ENCODE measurements at regions not wholly inside any gene's neighbourhood (a gene's known extent, or its start where the extent isn't known, plus 50 kb on each side); places are given as distances from the start of the nearest gene placed in this dataset.

DNA sequence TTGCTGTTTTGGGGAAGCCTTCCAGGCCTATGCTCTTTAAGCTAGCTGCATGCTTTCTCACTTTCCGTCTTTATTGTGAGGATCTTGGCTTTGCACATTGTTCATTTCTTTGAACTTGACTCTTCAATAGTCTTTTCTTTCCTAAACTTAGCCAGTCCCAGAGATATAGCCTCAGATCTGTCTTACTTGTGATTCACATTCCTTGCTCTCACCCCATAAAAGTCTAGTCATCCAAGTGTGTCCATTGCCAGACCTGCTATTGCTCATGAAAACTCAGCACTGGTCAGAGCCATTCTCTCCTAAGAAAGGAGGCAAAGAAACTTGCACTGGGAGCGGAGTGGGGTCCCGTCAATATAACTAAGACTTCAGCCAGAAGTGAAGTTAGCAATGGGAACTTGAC lies 275.0 kb upstream of the CTSO start:
- WGBS, 2 donors: 78 to 92% methylated on average over 3 of the region's 3 CpGs
- TF ChIP-seq POLR2AphosphoS5 (IDR thresholded peaks at IDR 0.05) (no peak), EP300 (IDR thresholded peaks at IDR 0.05) (no peak), POLR2A (IDR thresholded peaks at IDR 0.05) (no peak)
- TF ChIP-seq, protein P1, sequence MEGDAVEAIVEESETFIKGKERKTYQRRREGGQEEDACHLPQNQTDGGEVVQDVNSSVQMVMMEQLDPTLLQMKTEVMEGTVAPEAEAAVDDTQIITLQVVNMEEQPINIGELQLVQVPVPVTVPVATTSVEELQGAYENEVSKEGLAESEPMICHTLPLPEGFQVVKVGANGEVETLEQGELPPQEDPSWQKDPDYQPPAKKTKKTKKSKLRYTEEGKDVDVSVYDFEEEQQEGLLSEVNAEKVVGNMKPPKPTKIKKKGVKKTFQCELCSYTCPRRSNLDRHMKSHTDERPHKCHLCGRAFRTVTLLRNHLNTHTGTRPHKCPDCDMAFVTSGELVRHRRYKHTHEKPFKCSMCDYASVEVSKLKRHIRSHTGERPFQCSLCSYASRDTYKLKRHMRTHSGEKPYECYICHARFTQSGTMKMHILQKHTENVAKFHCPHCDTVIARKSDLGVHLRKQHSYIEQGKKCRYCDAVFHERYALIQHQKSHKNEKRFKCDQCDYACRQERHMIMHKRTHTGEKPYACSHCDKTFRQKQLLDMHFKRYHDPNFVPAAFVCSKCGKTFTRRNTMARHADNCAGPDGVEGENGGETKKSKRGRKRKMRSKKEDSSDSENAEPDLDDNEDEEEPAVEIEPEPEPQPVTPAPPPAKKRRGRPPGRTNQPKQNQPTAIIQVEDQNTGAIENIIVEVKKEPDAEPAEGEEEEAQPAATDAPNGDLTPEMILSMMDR (IDR thresholded peaks at IDR 0.05): no peak
- no peak overlapping the region for H3K4me3 ChIP-seq
- no peak overlapping the region for H3K27ac ChIP-seq
- peaks cover 0 to 4% (median 0%) of the 10 kb centered on the region in 4 donors for H3K4me1 ChIP-seq
- intact Hi-C loops (cut with DNase I): no loop called here
- H3K36me3 ChIP-seq: no peaks in the 10 kb centered on the region
- no peaks in the 10 kb centered on the region for H3K27me3 ChIP-seq
- DNase-seq: no peak
- no peaks in the 10 kb centered on the region for H3K9me3 ChIP-seq

DNA sequence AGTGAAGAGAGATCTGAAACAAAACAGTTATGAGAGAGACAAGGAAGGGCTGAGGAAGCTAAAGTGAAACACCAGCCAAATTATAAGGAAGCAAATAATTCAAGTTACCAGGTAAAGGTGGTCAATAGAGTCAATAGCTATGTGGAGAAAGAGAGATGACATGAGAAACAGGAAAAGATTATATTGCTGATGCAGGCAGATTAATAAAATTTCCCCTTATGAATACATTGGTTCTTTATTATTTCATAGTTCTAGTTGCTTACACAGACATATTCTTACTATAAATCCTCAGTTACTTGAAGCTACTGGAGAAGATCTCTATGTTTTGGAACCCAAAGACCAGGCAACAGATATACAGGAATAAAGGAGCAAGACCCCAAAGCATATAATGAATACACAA lies 273.7 kb upstream of the CTSO start:
- intact Hi-C loops (cut with DNase I): no loop called here
- no peak for DNase-seq
- Histone ChIP-seq H3K27ac (no peak overlapping the region), H3K27me3 (no peaks in the 10 kb centered on the region), H3K4me3 (no peak overlapping the region), H3K9me3 (no peaks in the 10 kb centered on the region), H3K36me3 (no peaks in the 10 kb centered on the region), H3K4me1 (peaks cover 0 to 4% (median 0%) of the 10 kb centered on the region in 4 donors)
- no peak for TF ChIP-seq EP300 (IDR thresholded peaks at IDR 0.05)
- TF ChIP-seq, protein P1 (IDR thresholded peaks at IDR 0.05): no peak
- no peak for TF ChIP-seq POLR2AphosphoS5 (IDR thresholded peaks at IDR 0.05)
- no peak for TF ChIP-seq POLR2A (IDR thresholded peaks at IDR 0.05)

DNA sequence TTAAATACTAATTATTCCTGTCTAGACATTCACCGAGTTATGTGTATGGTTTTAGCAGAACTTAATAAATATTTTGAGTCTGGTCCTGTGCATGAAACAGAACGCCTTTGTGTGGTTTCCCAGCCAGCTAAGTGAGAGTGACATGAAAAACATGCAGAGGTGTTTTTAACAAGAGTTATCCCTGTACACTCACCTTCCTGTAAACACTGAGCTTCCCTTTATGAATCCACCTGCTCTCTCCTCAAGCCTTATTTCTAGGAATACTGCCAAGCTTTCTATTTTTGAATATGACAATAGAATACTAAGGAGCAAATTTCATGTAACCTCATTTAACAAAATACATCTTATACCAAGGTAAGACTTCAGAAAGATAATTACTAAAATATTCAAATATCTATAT lies 270.3 kb upstream of the CTSO start:
- Histone ChIP-seq H3K27ac (no peak overlapping the region), H3K4me1 (peaks cover 0 to 4% (median 0%) of the 10 kb centered on the region in 4 donors), H3K27me3 (no peaks in the 10 kb centered on the region), H3K36me3 (no peaks in the 10 kb centered on the region), H3K4me3 (no peak overlapping the region), H3K9me3 (no peaks in the 10 kb centered on the region)
- intact Hi-C loops (cut with DNase I): no loop called here
- WGBS, 2 donors: 31 to 65% methylated on average over 2 of the region's 2 CpGs
- TF ChIP-seq POLR2AphosphoS5 (IDR thresholded peaks at IDR 0.05) (no peak), POLR2A (IDR thresholded peaks at IDR 0.05) (no peak), EP300 (IDR thresholded peaks at IDR 0.05) (no peak)
- TF ChIP-seq, protein P1 (IDR thresholded peaks at IDR 0.05): no peak
- no peak for DNase-seq

DNA sequence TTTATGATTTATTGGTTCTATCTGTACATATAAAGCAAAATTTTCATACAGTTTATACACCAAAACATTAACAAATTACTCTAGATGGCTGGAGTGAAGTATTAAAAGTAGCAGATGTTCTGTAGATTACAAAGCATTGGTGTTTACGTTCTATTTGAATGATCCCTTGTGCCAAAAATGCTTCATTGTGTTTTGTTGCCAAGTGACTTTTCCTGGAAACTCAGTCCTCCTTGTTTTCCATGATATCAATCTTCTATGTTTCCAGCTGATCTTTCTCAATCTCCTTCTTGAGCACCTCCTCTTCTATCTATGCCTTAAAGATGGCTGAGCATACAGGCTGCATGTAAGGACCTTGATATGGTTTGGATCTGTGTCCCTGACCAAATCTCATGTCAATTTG lies 263.6 kb upstream of the CTSO start:
- DNase-seq: no peak
- Histone ChIP-seq H3K27me3 (no peaks in the 10 kb centered on the region), H3K36me3 (no peaks in the 10 kb centered on the region), H3K4me1 (no peaks in the 10 kb centered on the region), H3K9me3 (no peaks in the 10 kb centered on the region), H3K27ac (no peak overlapping the region), H3K4me3 (no peak overlapping the region)
- TF ChIP-seq POLR2AphosphoS5 (IDR thresholded peaks at IDR 0.05) (no peak), POLR2A (IDR thresholded peaks at IDR 0.05) (no peak), EP300 (IDR thresholded peaks at IDR 0.05) (no peak)
- TF ChIP-seq, protein P1 (IDR thresholded peaks at IDR 0.05): no peak
- intact Hi-C loops (cut with DNase I): no loop called here
- WGBS, 2 donors: 59 to 64% methylated on average over 1 of the region's 1 CpG

DNA sequence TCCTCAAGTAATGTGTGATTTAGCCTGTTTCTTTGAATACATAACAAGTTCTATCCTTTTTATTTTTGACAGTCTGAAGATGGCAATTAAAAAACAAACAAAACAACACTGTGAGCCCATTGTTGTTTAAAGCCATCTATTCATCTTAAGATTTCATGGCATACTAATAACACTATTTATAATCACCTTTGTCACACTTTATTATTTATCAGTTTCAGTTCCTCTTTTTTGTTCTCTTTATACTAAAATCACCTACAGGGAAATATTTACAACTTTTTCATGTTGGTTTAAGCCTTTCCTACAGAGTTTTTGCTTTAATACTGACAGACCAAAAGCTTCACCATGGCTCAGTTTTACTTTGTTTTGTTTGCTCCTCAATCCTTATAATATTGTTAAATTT lies 247.4 kb upstream of the CTSO start:
- H3K4me1 ChIP-seq: no peaks in the 10 kb centered on the region
- no peaks in the 10 kb centered on the region for H3K27me3 ChIP-seq
- DNase-seq: no peak
- intact Hi-C loops (cut with DNase I): no loop called here
- H3K27ac ChIP-seq: no peak overlapping the region
- H3K9me3 ChIP-seq: no peaks in the 10 kb centered on the region
- no peak for TF ChIP-seq POLR2AphosphoS5 (IDR thresholded peaks at IDR 0.05)
- H3K4me3 ChIP-seq: no peak overlapping the region
- H3K36me3 ChIP-seq: no peaks in the 10 kb centered on the region

Data from sigmoid colon (tissue), 6 donors.